ENCODE measurements at regions not wholly inside any gene's neighbourhood (a gene's known extent, or its start where the extent isn't known, plus 50 kb on each side); places are given as distances from the start of the nearest gene placed in this dataset.

GRCh38 chr7:46725136-46725535 is 804.1 kb upstream of the IGFBP3 start:
- H3K4me3 ChIP-seq = no peak overlapping the region
- H3K4me1 ChIP-seq = no peaks in the 10 kb centered on the region
- no peaks in the 10 kb centered on the region for H4K20me1 ChIP-seq (ENCODE audit: low read depth)
- TF ChIP-seq EZH2 (IDR thresholded peaks at IDR 0.05) = no peak
- no peak for TF ChIP-seq EZH2phosphoT487 (IDR thresholded peaks at IDR 0.05)
- TF ChIP-seq CTCF (IDR thresholded peaks at IDR 0.05) = no peak
- H3K27ac ChIP-seq = no peak overlapping the region
- no peaks in the 10 kb centered on the region for H3F3A ChIP-seq (ENCODE audit: low read depth)
- H3K27ac Mint-ChIP-seq = no peak overlapping the region
- no peak for DNase-seq (ENCODE audit: low spot score)
- H2AFZ ChIP-seq (replicated peaks) = no peak overlapping the region
- no peaks in the 10 kb centered on the region for H3K36me3 ChIP-seq
- H3K9ac ChIP-seq = no peak overlapping the region
- no peaks in the 10 kb centered on the region for H3K9me3 ChIP-seq (ENCODE audit: low read depth)
- no peaks in the 10 kb centered on the region for H3K27me3 ChIP-seq
- H3K36me3 Mint-ChIP-seq = no peaks in the 10 kb centered on the region
- H3K4me1 Mint-ChIP-seq = no peaks in the 10 kb centered on the region
- no peak overlapping the region for H3K4me3 Mint-ChIP-seq
- no peaks in the 10 kb centered on the region for H3K79me2 ChIP-seq (ENCODE audit: low read depth)
- no peak overlapping the region for H3K4me2 ChIP-seq
- H3K27me3 Mint-ChIP-seq (ENCODE audit: insufficient read depth, low read depth) = peaks cover 5% of the 10 kb centered on the region
- H3K9me3 Mint-ChIP-seq = no peaks in the 10 kb centered on the region

GRCh38 chr7:46723742-46724141 is 802.7 kb upstream of the IGFBP3 start:
- DNase-seq (ENCODE audit: low spot score) = no peak
- no peak overlapping the region for H3K4me2 ChIP-seq
- no peak overlapping the region for H3K27ac ChIP-seq
- H3F3A ChIP-seq (ENCODE audit: low read depth) = no peaks in the 10 kb centered on the region
- no peaks in the 10 kb centered on the region for H3K9me3 Mint-ChIP-seq
- H3K79me2 ChIP-seq (ENCODE audit: low read depth) = no peaks in the 10 kb centered on the region
- no peaks in the 10 kb centered on the region for H3K4me1 ChIP-seq
- no peak for TF ChIP-seq CTCF (IDR thresholded peaks at IDR 0.05)
- no peak for TF ChIP-seq EZH2 (IDR thresholded peaks at IDR 0.05)
- no peak for TF ChIP-seq EZH2phosphoT487 (IDR thresholded peaks at IDR 0.05)
- H4K20me1 ChIP-seq (ENCODE audit: low read depth) = no peaks in the 10 kb centered on the region
- H3K36me3 Mint-ChIP-seq = no peaks in the 10 kb centered on the region
- no peak overlapping the region for H3K4me3 ChIP-seq
- H2AFZ ChIP-seq (replicated peaks) = no peak overlapping the region
- H3K36me3 ChIP-seq = no peaks in the 10 kb centered on the region
- no peak overlapping the region for H3K9ac ChIP-seq
- no peaks in the 10 kb centered on the region for H3K27me3 ChIP-seq
- no peak overlapping the region for H3K4me3 Mint-ChIP-seq
- H3K9me3 ChIP-seq (ENCODE audit: low read depth) = no peaks in the 10 kb centered on the region
- peaks cover 5% of the 10 kb centered on the region for H3K27me3 Mint-ChIP-seq (ENCODE audit: insufficient read depth, low read depth)
- H3K27ac Mint-ChIP-seq = no peak overlapping the region
- no peaks in the 10 kb centered on the region for H3K4me1 Mint-ChIP-seq

GRCh38 chr7:46723003-46723402 is 801.9 kb upstream of the IGFBP3 start:
- Mint-ChIP-seq H3K27ac (no peak overlapping the region), H3K4me3 (no peak overlapping the region), H3K36me3 (no peaks in the 10 kb centered on the region), H3K9me3 (no peaks in the 10 kb centered on the region), H3K27me3 (ENCODE audit: insufficient read depth, low read depth) (peaks cover 5% of the 10 kb centered on the region), H3K4me1 (no peaks in the 10 kb centered on the region)
- H3K79me2 ChIP-seq (ENCODE audit: low read depth) = no peaks in the 10 kb centered on the region
- H3K9ac ChIP-seq = no peak overlapping the region
- no peaks in the 10 kb centered on the region for H4K20me1 ChIP-seq (ENCODE audit: low read depth)
- no peak overlapping the region for H3K4me3 ChIP-seq
- no peak overlapping the region for H2AFZ ChIP-seq (replicated peaks)
- no peaks in the 10 kb centered on the region for H3K36me3 ChIP-seq
- no peak for DNase-seq (ENCODE audit: low spot score)
- no peak for TF ChIP-seq EZH2phosphoT487 (IDR thresholded peaks at IDR 0.05)
- no peak for TF ChIP-seq EZH2 (IDR thresholded peaks at IDR 0.05)
- TF ChIP-seq CTCF (IDR thresholded peaks at IDR 0.05) = no peak
- H3K27me3 ChIP-seq = no peaks in the 10 kb centered on the region
- H3K27ac ChIP-seq = no peak overlapping the region
- H3K4me1 ChIP-seq = no peaks in the 10 kb centered on the region
- no peak overlapping the region for H3K4me2 ChIP-seq
- H3F3A ChIP-seq (ENCODE audit: low read depth) = no peaks in the 10 kb centered on the region
- no peaks in the 10 kb centered on the region for H3K9me3 ChIP-seq (ENCODE audit: low read depth)

GRCh38 chr7:46720761-46721160 is 799.7 kb upstream of the IGFBP3 start:
- no peaks in the 10 kb centered on the region for H3F3A ChIP-seq (ENCODE audit: low read depth)
- H3K27me3 ChIP-seq = no peaks in the 10 kb centered on the region
- H3K79me2 ChIP-seq (ENCODE audit: low read depth) = no peaks in the 10 kb centered on the region
- no peak overlapping the region for H3K27ac ChIP-seq
- Mint-ChIP-seq H3K27ac (no peak overlapping the region), H3K36me3 (no peaks in the 10 kb centered on the region), H3K4me1 (no peaks in the 10 kb centered on the region), H3K27me3 (ENCODE audit: insufficient read depth, low read depth) (peaks cover 5% of the 10 kb centered on the region), H3K4me3 (no peak overlapping the region), H3K9me3 (no peaks in the 10 kb centered on the region)
- H3K4me3 ChIP-seq = no peak overlapping the region
- no peaks in the 10 kb centered on the region for H3K4me1 ChIP-seq
- H3K4me2 ChIP-seq = no peak overlapping the region
- no peak overlapping the region for H2AFZ ChIP-seq (replicated peaks)
- H3K9ac ChIP-seq = no peak overlapping the region
- H3K36me3 ChIP-seq = no peaks in the 10 kb centered on the region
- no peaks in the 10 kb centered on the region for H4K20me1 ChIP-seq (ENCODE audit: low read depth)
- TF ChIP-seq CTCF (IDR thresholded peaks at IDR 0.05) = no peak
- no peak for TF ChIP-seq EZH2phosphoT487 (IDR thresholded peaks at IDR 0.05)
- TF ChIP-seq EZH2 (IDR thresholded peaks at IDR 0.05) = no peak
- no peak for DNase-seq (ENCODE audit: low spot score)
- H3K9me3 ChIP-seq (ENCODE audit: low read depth) = no peaks in the 10 kb centered on the region
